Stomach (tissue), 8 donors: ENCODE measurements at regions not wholly inside any gene's neighbourhood (a gene's known extent, or its start where the extent isn't known, plus 50 kb on each side); places are given as distances from the start of the nearest gene placed in this dataset.

Experiments
- DNase-seq, 2 donors: peaks; one replicate each; pipeline versions ENCODE4 v3.0.0 to v3.0.0-alpha.2; 2013 to 2019
- H3K27ac ChIP-seq, 5 donors: fragments of 200-600 bp in 4 of 5; sonication (generic) in 4 of 5; one replicate each; pipeline ENCODE4 v1.5.1; 2013 to 2019; ENCODE audit warnings: mild to moderate bottlenecking in 1 of 5, moderate library complexity in 1 of 5
- H3K27me3 ChIP-seq, 3 donors: fragments of 200-600 bp; sonication (generic); one replicate each; pipeline ENCODE4 v1.5.1; 2017 to 2019; ENCODE audit warnings: mixed run types in 1 of 3
- H3K36me3 ChIP-seq, 4 donors: fragments of 200-600 bp; sonication (generic); 1 replicate in 3 of 4; 2 replicates in 1 of 4; pipeline ENCODE4 v1.5.1; 2016 to 2019
- H3K4me1 ChIP-seq, 4 donors: fragments of 200-600 bp; sonication (generic); one replicate each; pipeline ENCODE4 v1.5.1; 2016 to 2019
- H3K4me3 ChIP-seq, 4 donors: fragments of 200-600 bp; sonication (generic) in 3 of 4; one replicate each; pipeline ENCODE4 v1.5.1; 2016 to 2019; ENCODE audit warnings: mild to moderate bottlenecking in 1 of 4
- H3K9me3 ChIP-seq, 4 donors: fragments of 200-600 bp; sonication (generic); one replicate each; pipeline ENCODE4 v1.5.1; 2016 to 2019
- CTCF ChIP-seq, 7 experiments: fragments of 450-650 bp in 4 of 7; fragments of 200-600 bp in 3 of 7; sonication (generic) in 3 of 7; IDR thresholded peaks; one replicate each; pipeline ENCODE4 v1.5.1; 2016 to 2019; ENCODE audit warnings: antibody characterized with exemption in 7 of 7, control low read depth in 2 of 7, mild to moderate bottlenecking in 1 of 7
- EP300 ChIP-seq: sonication (generic); formaldehyde crosslinking; IDR thresholded peaks from one replicate; pipeline ENCODE4 v1.6.1; 2017; ENCODE audit warnings: antibody characterized with exemption
- POLR2A ChIP-seq, 4 donors: fragments of 450-650 bp; IDR thresholded peaks; one replicate each; pipeline ENCODE4 v1.6.1; 2016; ENCODE audit warnings: antibody characterized with exemption in 4 of 4, control low read depth in 2 of 4, mild to moderate bottlenecking in 1 of 4, moderate library complexity in 1 of 4
- POLR2AphosphoS5 ChIP-seq, 3 donors: sonication (generic); formaldehyde crosslinking; IDR thresholded peaks; one replicate each; pipeline ENCODE4 v1.6.1; 2016; ENCODE audit warnings: antibody characterized with exemption in 3 of 3
- WGBS, 5 donors: extraction: QIAGEN DNeasy Blood & Tissue Kit in 3 of 5; methylation state at CpG; one replicate each; pipeline versions ENCODE4 v1.1.5 to v1.1.7; 2013 to 2018; 5-methylcytosine and 5-hydroxymethylcytosine counted together
- intact Hi-C: fragments of 100-400 bp; cut with DNase I; formaldehyde crosslinking; loops from one replicate; pipeline ENCODE4 v1.15.1; 2023; ENCODE audit warnings: low total_unique reads
- donor health status: healthy with polysubstance abuse.
- donor health status: Bipolar disorder and iron deficiency.
- donor health status: healthy.

- 19 to 41% (median 30%) methylated on average over 4 of the region's 4 CpGs for WGBS, 5 donors
- Histone ChIP-seq H3K27ac (peak overlapping the region in 4 of 5 donors; percentile 24 to 46 (median 28)), H3K36me3 (no peaks in the 10 kb centered on the region), H3K4me1 (peaks cover 7 to 27% (median 12%) of the 10 kb centered on the region in 4 donors), H3K9me3 (no peaks in the 10 kb centered on the region), H3K27me3 (no peaks in the 10 kb centered on the region), H3K4me3 (no peak overlapping the region)
- TF ChIP-seq POLR2AphosphoS5 (IDR thresholded peaks at IDR 0.05) = peak in 1 of 3 donors; percentile 48
- TF ChIP-seq EP300 = no peak
- no peak for TF ChIP-seq CTCF (IDR thresholded peaks at IDR 0.05)
- TF ChIP-seq POLR2A (IDR thresholded peaks at IDR 0.05) = no peak
- peak in 1 of 2 donors; percentile 51 for DNase-seq
- intact Hi-C loops = no loop called here
These were observed 275.8 kb upstream of the PRDM1 start for GRCh38 chr6:105810105-105810921.

DNA sequence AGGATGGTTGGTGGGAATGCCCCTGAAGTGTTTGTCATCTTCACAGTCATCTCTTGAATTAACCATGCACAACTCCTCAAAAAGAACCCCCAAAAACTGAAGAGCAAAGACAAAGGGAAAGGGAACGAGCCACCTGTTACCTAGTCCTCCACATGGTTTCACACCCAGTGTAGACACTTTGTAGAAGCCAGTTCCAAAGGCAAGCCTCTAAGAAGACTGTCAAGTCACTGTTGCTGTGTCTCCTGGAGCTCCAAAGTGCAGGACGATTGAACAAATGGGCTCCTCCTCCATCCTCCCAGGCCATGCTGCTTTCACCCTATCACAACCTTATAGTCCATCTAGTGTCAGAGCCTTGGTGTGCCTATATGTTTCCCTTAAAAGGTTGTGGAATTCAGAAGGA, 277.6 kb upstream of the PRDM1 start:
- Histone ChIP-seq H3K36me3 (no peaks in the 10 kb centered on the region), H3K27me3 (no peaks in the 10 kb centered on the region), H3K27ac (peak overlapping the region in 1 of 5 donors; percentile 24), H3K9me3 (no peaks in the 10 kb centered on the region), H3K4me3 (no peak overlapping the region), H3K4me1 (peaks cover 7 to 20% (median 9%) of the 10 kb centered on the region in 4 donors)
- TF ChIP-seq POLR2AphosphoS5 (IDR thresholded peaks at IDR 0.05) (no peak), POLR2A (IDR thresholded peaks at IDR 0.05) (no peak), EP300 (no peak), CTCF (IDR thresholded peaks at IDR 0.05) (no peak)
- intact Hi-C loops = no loop called here
- 71 to 93% (median 91%) methylated on average over 2 of the region's 2 CpGs for WGBS, 5 donors
- no peak for DNase-seq

DNA sequence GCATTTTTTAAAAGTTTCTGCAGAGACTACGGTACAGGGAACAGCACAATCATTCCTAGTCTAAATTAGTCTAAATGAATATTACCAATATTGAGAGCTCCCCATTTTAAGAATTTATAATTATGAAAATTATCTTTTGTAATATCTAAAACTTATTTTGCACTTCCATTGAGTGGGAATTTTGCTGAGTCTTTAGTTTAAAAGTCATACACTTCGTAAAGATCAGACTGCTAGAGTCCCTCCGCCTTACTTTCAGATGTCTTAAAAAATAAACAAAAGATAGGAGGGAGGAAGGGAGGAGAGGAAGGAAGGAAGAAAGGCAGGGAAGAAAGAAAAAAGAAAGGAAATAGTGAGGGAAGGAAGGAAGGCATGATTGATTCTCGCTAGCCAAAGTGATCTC, 278.2 kb upstream of the PRDM1 start:
- Histone ChIP-seq H3K4me1 (peaks cover 6 to 17% (median 8%) of the 10 kb centered on the region in 4 donors), H3K27me3 (no peaks in the 10 kb centered on the region), H3K9me3 (no peaks in the 10 kb centered on the region), H3K4me3 (no peak overlapping the region), H3K36me3 (no peaks in the 10 kb centered on the region), H3K27ac (no peak overlapping the region)
- DNase-seq = no peak
- 83 to 93% (median 88%) methylated on average over 4 of the region's 4 CpGs for WGBS, 5 donors
- TF ChIP-seq EP300 = no peak
- TF ChIP-seq POLR2AphosphoS5 (IDR thresholded peaks at IDR 0.05) = no peak
- no peak for TF ChIP-seq CTCF (IDR thresholded peaks at IDR 0.05)
- TF ChIP-seq POLR2A (IDR thresholded peaks at IDR 0.05) = no peak
- intact Hi-C loops = no loop called here

GRCh38 chr6:105806486-105806920, 279.6 kb upstream of the PRDM1 start:
- H3K4me1 ChIP-seq = peaks cover 6 to 17% (median 8%) of the 10 kb centered on the region in 4 donors
- H3K36me3 ChIP-seq = no peaks in the 10 kb centered on the region
- 69 to 84% (median 76%) methylated on average over 3 of the region's 3 CpGs for WGBS, 5 donors
- intact Hi-C loops = no loop called here
- TF ChIP-seq EP300 = no peak
- TF ChIP-seq POLR2AphosphoS5 (IDR thresholded peaks at IDR 0.05) = no peak
- TF ChIP-seq POLR2A (IDR thresholded peaks at IDR 0.05) = no peak
- TF ChIP-seq CTCF (IDR thresholded peaks at IDR 0.05) = no peak
- no peak overlapping the region for H3K27ac ChIP-seq
- no peaks in the 10 kb centered on the region for H3K27me3 ChIP-seq
- H3K9me3 ChIP-seq = no peaks in the 10 kb centered on the region
- H3K4me3 ChIP-seq = no peak overlapping the region
- DNase-seq = no peak
